ENCODE measurements at regions not wholly inside any gene's neighbourhood (a gene's known extent, or its start where the extent isn't known, plus 50 kb on each side); places are given as distances from the start of the nearest gene placed in this dataset.

- no peak for TF ChIP-seq CTCF (IDR thresholded peaks at IDR 0.05; ENCODE audit: low read depth, low read length, missing control alignments)
- DNase-seq (ENCODE audit: low read depth) = no peak
- no peak overlapping the region for H3K4me3 ChIP-seq (ENCODE audit: low read depth, low read length)
Measured at GRCh38 chr3:81965696-81966095, 204.3 kb upstream of the GBE1 start.

GRCh38 chr3:81962396-81962795 lies 201.0 kb upstream of the GBE1 start:
- no peak for DNase-seq (ENCODE audit: low read depth)
- no peak for TF ChIP-seq CTCF (IDR thresholded peaks at IDR 0.05; ENCODE audit: low read depth, low read length, missing control alignments)
- no peak overlapping the region for H3K4me3 ChIP-seq (ENCODE audit: low read depth, low read length)

- no peak for DNase-seq (ENCODE audit: low read depth)
- no peak overlapping the region for H3K4me3 ChIP-seq (ENCODE audit: low read depth, low read length)
- no peak for TF ChIP-seq CTCF (IDR thresholded peaks at IDR 0.05; ENCODE audit: low read depth, low read length, missing control alignments)
Measured at GRCh38 chr3:81958972-81959640, 197.7 kb upstream of the GBE1 start.

GRCh38 chr3:81955878-81956277 lies 194.4 kb upstream of the GBE1 start:
- DNase-seq (ENCODE audit: low read depth) = no peak
- no peak overlapping the region for H3K4me3 ChIP-seq (ENCODE audit: low read depth, low read length)
- no peak for TF ChIP-seq CTCF (IDR thresholded peaks at IDR 0.05; ENCODE audit: low read depth, low read length, missing control alignments)

GRCh38 chr3:81953111-81953510 lies 191.7 kb upstream of the GBE1 start:
- TF ChIP-seq CTCF (IDR thresholded peaks at IDR 0.05; ENCODE audit: low read depth, low read length, missing control alignments) = no peak
- DNase-seq (ENCODE audit: low read depth) = no peak
- no peak overlapping the region for H3K4me3 ChIP-seq (ENCODE audit: low read depth, low read length)

- no peak for TF ChIP-seq CTCF (IDR thresholded peaks at IDR 0.05; ENCODE audit: low read depth, low read length, missing control alignments)
- H3K4me3 ChIP-seq (ENCODE audit: low read depth, low read length) = no peak overlapping the region
- no peak for DNase-seq (ENCODE audit: low read depth)
Measured at GRCh38 chr3:81952141-81952540, 190.7 kb upstream of the GBE1 start.

GRCh38 chr3:81951636-81952035 lies 190.2 kb upstream of the GBE1 start:
- DNase-seq (ENCODE audit: low read depth) = no peak
- TF ChIP-seq CTCF (IDR thresholded peaks at IDR 0.05; ENCODE audit: low read depth, low read length, missing control alignments) = no peak
- no peak overlapping the region for H3K4me3 ChIP-seq (ENCODE audit: low read depth, low read length)

Data from GM12864 (cell line).